Nephron progenitor cell (in vitro differentiated cells): ENCODE measurements at regions not wholly inside any gene's neighbourhood (a gene's known extent, or its start where the extent isn't known, plus 50 kb on each side); places are given as distances from the start of the nearest gene placed in this dataset.
A peak's percentile ranks its signal among the peaks of the same experiment; 100 is the strongest.

ENCODE experiments used
- DNase-seq: peaks from one replicate; pipeline ENCODE4 v3.0.0; 2021
- H3K27ac Mint-ChIP-seq: 2 replicates; pipeline ENCODE4 v1.8.0; 2021; ENCODE audit warnings: mild to moderate bottlenecking, moderate library complexity, mixed read lengths
- H3K27me3 Mint-ChIP-seq: 2 replicates; pipeline ENCODE4 v1.8.0; 2021; ENCODE audit warnings: mild to moderate bottlenecking, low read depth, mixed read lengths; ENCODE audit not compliant: poor library complexity
- H3K36me3 Mint-ChIP-seq: 2 replicates; pipeline ENCODE4 v1.8.0; 2021; ENCODE audit warnings: low read depth, mixed read lengths
- H3K4me1 Mint-ChIP-seq: 2 replicates; pipeline ENCODE4 v1.8.0; 2021; ENCODE audit warnings: mixed read lengths
- H3K4me3 Mint-ChIP-seq: 2 replicates; pipeline ENCODE4 v1.8.0; 2021; ENCODE audit warnings: mild to moderate bottlenecking, moderate library complexity, mixed read lengths
- H3K9me3 Mint-ChIP-seq: 2 replicates; pipeline ENCODE4 v1.8.0; 2021; ENCODE audit warnings: mild to moderate bottlenecking, moderate library complexity, mixed read lengths
- TF ChIP-seq, protein P1 (sequence below): fragments of 200-600 bp; sonication (generic); IDR thresholded peaks from 2 replicates; pipeline ENCODE4 v1.5.0; 2021; ENCODE audit warnings: antibody characterized with exemption

DNA sequence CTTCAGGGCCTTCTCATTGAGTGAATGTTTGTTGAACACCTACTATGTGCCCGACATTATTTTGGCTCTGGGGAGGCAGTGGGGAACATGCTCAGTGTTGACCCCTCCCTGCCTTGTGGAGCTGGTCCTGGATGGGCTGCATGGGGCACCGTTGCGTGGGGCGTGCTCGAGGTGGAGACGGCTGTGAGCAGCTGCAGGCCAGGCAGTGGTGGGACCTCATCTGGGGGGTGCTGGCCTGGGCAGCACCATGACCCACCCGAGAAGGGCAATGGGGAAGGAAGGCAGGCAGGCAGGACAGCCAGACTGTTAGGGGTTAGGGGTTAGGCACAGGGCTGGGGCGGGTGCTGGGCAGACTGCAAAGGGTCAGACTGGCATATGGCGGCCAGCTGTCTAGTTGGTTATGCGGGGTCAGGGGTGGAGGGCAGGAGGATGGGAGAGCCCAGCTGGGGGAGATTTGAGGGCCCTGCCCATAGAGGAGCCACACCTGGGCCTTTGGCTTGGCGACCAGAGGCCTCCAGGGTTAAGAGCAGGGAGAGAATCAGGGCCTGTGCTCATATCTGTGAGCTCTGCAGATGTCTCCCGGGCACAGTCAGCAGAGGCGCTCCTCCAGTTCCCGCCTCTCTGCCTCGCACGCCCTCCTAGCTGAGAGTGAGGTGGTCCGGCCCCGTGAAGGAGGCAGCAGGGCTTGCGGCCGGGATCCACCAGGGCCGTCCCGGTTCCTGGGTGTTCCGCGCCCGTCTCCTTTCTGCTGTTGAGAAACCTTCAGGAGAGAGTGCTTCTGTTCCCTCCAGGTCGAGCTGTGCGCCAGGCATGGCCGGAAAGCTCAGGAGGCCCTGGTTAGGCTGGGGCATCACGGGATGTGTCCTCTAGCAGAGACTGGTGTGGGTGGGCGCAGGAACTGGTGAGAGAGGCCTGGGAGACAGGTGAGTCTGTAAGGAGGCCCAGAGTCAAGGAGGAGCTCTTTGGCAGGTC, 73.3 kb downstream of the RGS12 start:
- peaks cover 98% of the 10 kb centered on the region for H3K4me1 Mint-ChIP-seq

DNA sequence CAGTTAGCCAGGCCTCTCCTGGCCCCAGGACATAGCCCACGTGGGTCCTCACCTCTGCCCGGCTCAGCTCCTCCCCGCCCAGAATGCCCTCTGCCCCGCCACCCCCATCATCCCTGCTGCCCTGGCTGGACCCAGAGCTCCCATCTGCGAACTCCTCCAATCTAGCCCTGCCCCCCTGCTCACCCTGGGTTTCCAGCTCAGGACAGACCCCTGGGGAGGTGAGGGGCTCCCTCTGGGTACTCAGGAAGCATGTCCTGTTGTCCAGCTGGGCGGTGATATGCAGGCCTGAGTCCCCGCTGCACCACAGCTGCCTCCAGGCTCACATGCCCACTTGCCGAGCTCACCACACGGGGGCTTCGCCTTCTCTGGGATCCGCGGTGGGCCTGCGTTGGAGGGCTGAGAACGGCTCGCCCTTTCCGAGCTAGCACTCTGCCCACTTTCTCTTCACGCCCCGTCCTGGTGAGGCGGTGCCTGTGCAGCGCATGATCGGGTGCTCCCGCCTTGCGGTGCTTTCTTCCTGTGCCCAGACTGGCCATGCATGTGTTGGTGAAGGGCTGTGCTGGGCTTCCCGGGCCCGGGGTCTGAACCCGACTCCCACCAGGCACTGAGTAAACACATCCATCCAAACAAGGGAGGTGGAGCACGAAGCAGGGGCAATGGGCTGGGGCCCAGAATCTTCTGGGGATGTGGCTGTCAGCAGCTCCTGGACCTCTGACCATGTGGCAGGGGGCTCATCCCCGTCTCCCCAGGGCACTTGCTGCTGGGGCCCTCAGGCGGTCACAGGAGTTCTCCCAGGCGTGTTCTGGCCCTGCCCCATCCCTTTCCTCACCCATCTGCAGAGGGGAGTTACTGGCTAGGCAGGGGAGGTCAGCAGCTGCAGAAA, 74.3 kb downstream of the RGS12 start:
- Mint-ChIP-seq H3K36me3 (no peaks in the 10 kb centered on the region), H3K27me3 (peaks cover 34% of the 10 kb centered on the region), H3K9me3 (no peaks in the 10 kb centered on the region), H3K4me3 (no peak overlapping the region), H3K4me1 (peaks cover 99% of the 10 kb centered on the region), H3K27ac (peak overlapping the region; percentile 75)
- TF ChIP-seq, protein P1, sequence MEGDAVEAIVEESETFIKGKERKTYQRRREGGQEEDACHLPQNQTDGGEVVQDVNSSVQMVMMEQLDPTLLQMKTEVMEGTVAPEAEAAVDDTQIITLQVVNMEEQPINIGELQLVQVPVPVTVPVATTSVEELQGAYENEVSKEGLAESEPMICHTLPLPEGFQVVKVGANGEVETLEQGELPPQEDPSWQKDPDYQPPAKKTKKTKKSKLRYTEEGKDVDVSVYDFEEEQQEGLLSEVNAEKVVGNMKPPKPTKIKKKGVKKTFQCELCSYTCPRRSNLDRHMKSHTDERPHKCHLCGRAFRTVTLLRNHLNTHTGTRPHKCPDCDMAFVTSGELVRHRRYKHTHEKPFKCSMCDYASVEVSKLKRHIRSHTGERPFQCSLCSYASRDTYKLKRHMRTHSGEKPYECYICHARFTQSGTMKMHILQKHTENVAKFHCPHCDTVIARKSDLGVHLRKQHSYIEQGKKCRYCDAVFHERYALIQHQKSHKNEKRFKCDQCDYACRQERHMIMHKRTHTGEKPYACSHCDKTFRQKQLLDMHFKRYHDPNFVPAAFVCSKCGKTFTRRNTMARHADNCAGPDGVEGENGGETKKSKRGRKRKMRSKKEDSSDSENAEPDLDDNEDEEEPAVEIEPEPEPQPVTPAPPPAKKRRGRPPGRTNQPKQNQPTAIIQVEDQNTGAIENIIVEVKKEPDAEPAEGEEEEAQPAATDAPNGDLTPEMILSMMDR = no peak
- DNase-seq = no peak

More for the DNA sequence above, 73.3 kb downstream of the RGS12 start:
- DNase-seq = no peak
- Mint-ChIP-seq H3K27ac (peak overlapping the region; percentile 78), H3K36me3 (no peaks in the 10 kb centered on the region), H3K4me3 (no peak overlapping the region), H3K27me3 (peaks cover 28% of the 10 kb centered on the region), H3K9me3 (no peaks in the 10 kb centered on the region)
- TF ChIP-seq, protein P1 = no peak

DNA sequence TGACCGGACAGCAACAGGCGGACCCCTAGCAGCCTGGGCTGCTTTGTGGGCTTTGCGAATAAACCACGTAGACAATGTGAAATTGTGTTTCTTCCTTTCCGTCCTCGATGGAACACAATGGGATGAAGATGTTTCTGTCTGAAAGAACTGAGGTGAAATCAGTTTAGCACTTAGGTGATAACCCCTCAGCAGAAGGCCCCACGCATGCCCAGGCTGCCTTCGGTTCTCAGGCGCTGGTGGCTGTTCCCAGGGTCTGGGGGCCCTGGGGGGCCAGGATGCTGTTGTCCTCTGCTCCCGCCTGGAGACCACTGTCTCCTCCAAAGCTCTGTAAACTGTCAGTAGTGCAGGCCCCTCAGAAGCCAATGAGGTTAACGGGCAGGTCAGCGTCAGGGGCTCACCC, 73.9 kb upstream of the HGFAC start:
- no peak for DNase-seq
- Mint-ChIP-seq H3K4me1 (peaks cover 98% of the 10 kb centered on the region), H3K4me3 (no peak overlapping the region), H3K27ac (no peak overlapping the region), H3K36me3 (no peaks in the 10 kb centered on the region), H3K9me3 (no peaks in the 10 kb centered on the region), H3K27me3 (peaks cover 35% of the 10 kb centered on the region)
- TF ChIP-seq, protein P1 = no peak

DNA sequence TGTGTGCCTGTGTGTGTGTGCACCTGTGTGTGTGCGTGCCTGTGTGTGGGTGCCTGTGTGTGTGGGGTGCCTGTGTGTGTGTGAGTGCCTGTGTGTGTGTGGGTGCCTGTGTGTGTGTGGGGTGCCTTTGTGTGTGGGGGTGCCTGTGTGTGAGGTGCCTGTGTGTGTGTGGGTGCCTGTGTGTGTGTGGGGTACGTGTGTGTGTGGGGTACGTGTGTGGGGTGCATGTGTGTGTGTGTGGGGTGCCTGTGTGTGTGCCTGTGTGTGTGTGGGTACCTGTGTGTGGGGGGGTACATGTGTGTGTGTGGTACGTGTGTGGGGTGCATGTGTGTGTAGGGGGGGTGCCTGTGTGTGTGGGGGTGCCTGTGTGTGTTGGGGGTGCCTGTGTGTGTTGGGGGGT, 73.4 kb upstream of the HGFAC start:
- Mint-ChIP-seq H3K27me3 (peaks cover 32% of the 10 kb centered on the region), H3K36me3 (no peaks in the 10 kb centered on the region), H3K27ac (no peak overlapping the region), H3K4me3 (no peak overlapping the region), H3K4me1 (peaks cover 98% of the 10 kb centered on the region), H3K9me3 (no peaks in the 10 kb centered on the region)
- TF ChIP-seq, protein P1 = no peak
- no peak for DNase-seq

DNA sequence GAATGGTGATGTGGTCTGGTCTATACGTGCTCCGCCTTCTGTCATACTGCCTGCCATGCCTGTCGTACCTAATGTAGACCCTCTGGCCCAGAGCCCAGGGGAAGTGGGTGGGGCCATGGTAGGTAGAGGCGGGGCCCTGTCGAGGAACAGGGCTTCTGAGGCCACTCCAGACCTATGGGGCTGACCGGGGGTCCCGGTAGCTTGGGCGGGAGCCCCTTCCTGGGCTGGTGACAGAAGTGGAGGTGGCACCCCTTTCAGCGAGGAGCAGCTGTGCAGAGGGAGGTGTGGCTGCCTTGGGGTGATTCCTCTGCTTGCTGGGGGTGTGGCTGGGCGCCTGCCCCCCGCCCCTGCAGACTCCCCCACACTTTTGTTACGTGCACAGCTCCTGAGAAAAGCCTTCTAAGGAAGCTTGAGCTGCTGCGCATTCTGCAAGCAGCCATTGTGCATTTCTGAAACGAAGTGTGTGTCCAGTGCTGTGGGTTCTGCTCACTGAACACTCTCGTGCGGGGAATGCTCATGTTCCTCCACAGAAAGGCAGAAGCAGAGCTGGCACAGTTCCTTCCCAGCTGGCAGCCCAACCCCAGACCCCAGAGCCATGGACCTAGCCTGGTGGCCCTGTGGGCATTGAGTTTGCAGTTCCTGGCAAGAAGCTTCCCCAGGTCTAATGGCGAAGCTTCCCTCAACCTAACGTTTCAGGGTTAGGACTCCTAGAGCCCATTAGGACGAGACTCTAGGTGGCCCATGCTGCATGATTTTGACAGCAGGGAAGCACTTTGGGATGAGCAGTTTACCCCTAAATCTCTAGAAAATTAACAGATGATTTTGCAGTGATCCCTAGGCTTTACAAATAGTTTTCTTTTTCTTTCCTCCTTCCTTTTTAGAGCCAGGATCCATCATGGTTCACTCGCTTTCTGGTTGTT, 72.7 kb upstream of the HGFAC start:
- H3K36me3 Mint-ChIP-seq = no peaks in the 10 kb centered on the region
- no peak for DNase-seq
- H3K27me3 Mint-ChIP-seq = peaks cover 32% of the 10 kb centered on the region
- H3K9me3 Mint-ChIP-seq = no peaks in the 10 kb centered on the region
- TF ChIP-seq, protein P1 = no peak
- peaks cover 98% of the 10 kb centered on the region for H3K4me1 Mint-ChIP-seq
- peak overlapping the region; percentile 77 for H3K4me3 Mint-ChIP-seq
- no peak overlapping the region for H3K27ac Mint-ChIP-seq
